Colonic mucosa (tissue), 4 donors: ENCODE measurements at regions not wholly inside any gene's neighbourhood (a gene's known extent, or its start where the extent isn't known, plus 50 kb on each side); places are given as distances from the start of the nearest gene placed in this dataset.

Experiments
- DNase-seq: peaks from one replicate; pipeline ENCODE4 v3.0.0-alpha.2; 2020
- H3K27ac ChIP-seq: fragments of 200-600 bp; one replicate; pipeline ENCODE4 v1.8.0; 2021
- H3K27me3 ChIP-seq: fragments of 200-600 bp; one replicate; pipeline ENCODE4 v1.8.0; 2021
- H3K36me3 ChIP-seq: fragments of 200-600 bp; one replicate; pipeline ENCODE4 v1.8.0; 2021
- H3K4me1 ChIP-seq: fragments of 200-600 bp; one replicate; pipeline ENCODE4 v1.8.0; 2021; ENCODE audit warnings: mild to moderate bottlenecking
- H3K4me3 ChIP-seq: fragments of 200-600 bp; one replicate; pipeline ENCODE4 v1.8.0; 2021
- H3K9ac ChIP-seq, 2 donors: one replicate each; pipeline ENCODE4 v1.7.0; 2013; ENCODE audit warnings: control low read depth in 2 of 2, low read depth in 2 of 2, low read length in 2 of 2
- H3K9me3 ChIP-seq: fragments of 200-600 bp; one replicate; pipeline ENCODE4 v1.8.0; 2021
- CTCF ChIP-seq: fragments of 200-600 bp; IDR thresholded peaks from one replicate; pipeline ENCODE4 v1.8.0; 2022; ENCODE audit warnings: antibody characterized with exemption, mild to moderate bottlenecking
- intact Hi-C: fragments of 100-400 bp; cut with DNase I; formaldehyde crosslinking; loops from one replicate; pipeline ENCODE4 v1.14.1; 2022
- donor health status: healthy.
- donor health status: DM: no; HTN: no; CAD: no.
- donor health status: DM: no; HTN: no; CAD: no.

- Histone ChIP-seq H3K9ac (no peak overlapping the region), H3K4me3 (no peak overlapping the region), H3K4me1 (no peaks in the 10 kb centered on the region), H3K27ac (no peak overlapping the region), H3K36me3 (no peaks in the 10 kb centered on the region), H3K27me3 (no peaks in the 10 kb centered on the region), H3K9me3 (no peaks in the 10 kb centered on the region)
- TF ChIP-seq CTCF = no peak
- intact Hi-C loops = no loop called here
- DNase-seq = no peak
Observed at GRCh38 chr11:106470230-106470629, 392.8 kb downstream of the AASDHPPT start.

- H3K27ac ChIP-seq = no peak overlapping the region
- H3K9me3 ChIP-seq = no peaks in the 10 kb centered on the region
- no peaks in the 10 kb centered on the region for H3K27me3 ChIP-seq
- intact Hi-C loops = no loop called here
- no peak overlapping the region for H3K9ac ChIP-seq
- DNase-seq = no peak
- H3K4me3 ChIP-seq = no peak overlapping the region
- no peaks in the 10 kb centered on the region for H3K36me3 ChIP-seq
- TF ChIP-seq CTCF = no peak
- H3K4me1 ChIP-seq = no peaks in the 10 kb centered on the region
Observed at GRCh38 chr11:106471276-106471675, 393.8 kb downstream of the AASDHPPT start.

GRCh38 chr11:106473089-106473722, 395.7 kb downstream of the AASDHPPT start:
- intact Hi-C loops = no loop called here
- H3K27ac ChIP-seq = no peak overlapping the region
- no peaks in the 10 kb centered on the region for H3K9me3 ChIP-seq
- TF ChIP-seq CTCF = no peak
- no peak overlapping the region for H3K9ac ChIP-seq
- H3K4me3 ChIP-seq = no peak overlapping the region
- no peaks in the 10 kb centered on the region for H3K27me3 ChIP-seq
- no peaks in the 10 kb centered on the region for H3K36me3 ChIP-seq
- H3K4me1 ChIP-seq = no peaks in the 10 kb centered on the region
- DNase-seq = no peak

- intact Hi-C loops = no loop called here
- H3K9me3 ChIP-seq = no peaks in the 10 kb centered on the region
- TF ChIP-seq CTCF = no peak
Observed at GRCh38 chr11:106474274-106474673, 396.8 kb downstream of the AASDHPPT start.

GRCh38 chr11:106475181-106475580, 397.7 kb downstream of the AASDHPPT start:
- DNase-seq = no peak
- intact Hi-C loops = no loop called here
- H3K27ac ChIP-seq = no peak overlapping the region
- H3K4me3 ChIP-seq = no peak overlapping the region
- no peaks in the 10 kb centered on the region for H3K27me3 ChIP-seq
- no peak overlapping the region for H3K9ac ChIP-seq
- H3K36me3 ChIP-seq = no peaks in the 10 kb centered on the region
- no peak for TF ChIP-seq CTCF
- H3K4me1 ChIP-seq = no peaks in the 10 kb centered on the region
- no peaks in the 10 kb centered on the region for H3K9me3 ChIP-seq

More at GRCh38 chr11:106474274-106474673, 396.8 kb downstream of the AASDHPPT start:
- Histone ChIP-seq H3K27me3 (no peaks in the 10 kb centered on the region), H3K4me1 (no peaks in the 10 kb centered on the region), H3K9ac (no peak overlapping the region), H3K4me3 (no peak overlapping the region), H3K36me3 (no peaks in the 10 kb centered on the region), H3K27ac (no peak overlapping the region)
- DNase-seq = no peak
